CD14-positive monocyte (primary cell): ENCODE measurements at regions not wholly inside any gene's neighbourhood (a gene's known extent, or its start where the extent isn't known, plus 50 kb on each side); places are given as distances from the start of the nearest gene placed in this dataset.

Experiments used
- DNase-seq, 3 donors: peaks; one replicate each; pipeline ENCODE4 v3.0.0-alpha.2; 2011 to 2022
- H2AFZ ChIP-seq: 2 replicates; pipeline ENCODE4 v1.6.0; 2012; ENCODE audit warnings: mild to moderate bottlenecking, low read depth, low read length, inconsistent platforms; ENCODE audit not compliant: insufficient read depth, poor library complexity, severe bottlenecking
- H3K27ac ChIP-seq, 2 donors: 1 replicate in 1 of 2; 2 replicates in 1 of 2; pipeline ENCODE4 v1.5.1; 2012 to 2013; ENCODE audit warnings: low read length in 2 of 2, control low read depth in 1 of 2, inconsistent platforms in 1 of 2, low read depth in 1 of 2, mild to moderate bottlenecking in 1 of 2
- H3K27me3 ChIP-seq, 2 donors: one replicate each; pipeline versions ENCODE4 v1.6.0 to v1.6.1; 2011 to 2013; ENCODE audit warnings: low read length in 2 of 2; ENCODE audit not compliant: control insufficient read depth in 2 of 2, insufficient read depth in 2 of 2
- H3K36me3 ChIP-seq, 2 donors: replicated peaks in 1 of 2; 1 replicate in 1 of 2; 2 replicates in 1 of 2; pipeline versions ENCODE4 v1.5.1 to v1.6.1; 2012 to 2013; ENCODE audit warnings: low read length in 2 of 2, control low read depth in 1 of 2, inconsistent platforms in 1 of 2, mild to moderate bottlenecking in 1 of 2; ENCODE audit not compliant: insufficient read depth in 2 of 2, control insufficient read depth in 1 of 2
- H3K4me1 ChIP-seq, 2 donors: 1 replicate in 1 of 2; 2 replicates in 1 of 2; pipeline versions ENCODE4 v1.5.1 to v1.6.1; 2012 to 2013; ENCODE audit warnings: low read length in 2 of 2, control low read depth in 1 of 2, inconsistent platforms in 1 of 2, mild to moderate bottlenecking in 1 of 2, moderate library complexity in 1 of 2; ENCODE audit not compliant: insufficient read depth in 2 of 2, control insufficient read depth in 1 of 2
- H3K4me2 ChIP-seq: replicated peaks from 2 replicates; pipeline ENCODE3; 2012; ENCODE audit warnings: low read length, moderate library complexity, mild to moderate bottlenecking; ENCODE audit not compliant: poor library complexity, severe bottlenecking; ENCODE audit errors: extremely low read depth
- H3K4me3 ChIP-seq, 3 experiments: fragments of 200-600 bp in 1 of 3; sonication (generic) in 1 of 3; replicated peaks in 1 of 3; 1 replicate in 2 of 3; 2 replicates in 1 of 3; pipeline ENCODE4 v1.5.1; 2011 to 2013; ENCODE audit warnings: low read length in 3 of 3, mild to moderate bottlenecking in 3 of 3, control low read depth in 2 of 3, low read depth in 2 of 3, inconsistent platforms in 1 of 3, moderate library complexity in 1 of 3
- H3K79me2 ChIP-seq: 2 replicates; pipeline ENCODE4 v1.6.0; 2012; ENCODE audit warnings: mild to moderate bottlenecking, control low read depth, inconsistent platforms, low read length, moderate library complexity; ENCODE audit not compliant: insufficient read depth
- H3K9ac ChIP-seq: 2 replicates; pipeline ENCODE4 v1.6.0; 2017; ENCODE audit warnings: low read length, mild to moderate bottlenecking; ENCODE audit not compliant: insufficient read depth, poor library complexity, severe bottlenecking
- H3K9me3 ChIP-seq, 2 donors: replicated peaks in 1 of 2; 1 replicate in 1 of 2; 2 replicates in 1 of 2; pipeline versions ENCODE4 v1.5.1 to v1.6.1; 2012 to 2013; ENCODE audit warnings: low read length in 2 of 2, control low read depth in 1 of 2; ENCODE audit not compliant: control insufficient read depth in 1 of 2, insufficient read depth in 1 of 2
- H4K20me1 ChIP-seq: 2 replicates; pipeline ENCODE4 v1.6.0; 2012; ENCODE audit warnings: mild to moderate bottlenecking, low read length, control low read depth, moderate library complexity; ENCODE audit not compliant: insufficient read depth
- H3K27ac Mint-ChIP-seq, 7 donors: one replicate each; pipeline ENCODE4 v1.8.0; 2020; ENCODE audit warnings: mild to moderate bottlenecking in 7 of 7, mixed read lengths in 7 of 7, moderate library complexity in 6 of 7, inconsistent platforms in 2 of 7
- H3K27me3 Mint-ChIP-seq, 3 donors: one replicate each; pipeline ENCODE4 v1.8.0; 2021 to 2022; ENCODE audit warnings: low read depth in 3 of 3, mild to moderate bottlenecking in 3 of 3, mixed read lengths in 3 of 3, moderate library complexity in 3 of 3, inconsistent platforms in 1 of 3
- H3K36me3 Mint-ChIP-seq, 2 donors: one replicate each; pipeline ENCODE4 v1.8.0; 2020; ENCODE audit warnings: mixed read lengths in 2 of 2, inconsistent platforms in 1 of 2, mild to moderate bottlenecking in 1 of 2
- H3K4me1 Mint-ChIP-seq: one replicate; pipeline ENCODE4 v1.8.0; 2020; ENCODE audit warnings: mild to moderate bottlenecking, mixed read lengths
- H3K4me3 Mint-ChIP-seq, 2 donors: one replicate each; pipeline ENCODE4 v1.8.0; 2020; ENCODE audit warnings: mild to moderate bottlenecking in 2 of 2, mixed read lengths in 2 of 2, moderate library complexity in 1 of 2
- H3K9me3 Mint-ChIP-seq, 7 donors: one replicate each; pipeline ENCODE4 v1.8.0; 2020 to 2022; ENCODE audit warnings: mixed read lengths in 7 of 7, mild to moderate bottlenecking in 6 of 7, moderate library complexity in 6 of 7, inconsistent platforms in 2 of 7
- intact Hi-C, 2 donors: fragments of 100-400 bp; cut with micrococcal nuclease; formaldehyde crosslinking; loops; one replicate each; pipeline versions ENCODE4 v1.15.0 to v1.15.1; 2023
- TF ChIP-seq, protein P1 (sequence below): fragments of 200-600 bp; IDR thresholded peaks from one replicate; pipeline ENCODE4 v1.8.0; 2022; ENCODE audit warnings: antibody characterized with exemption, mild to moderate bottlenecking

DNA sequence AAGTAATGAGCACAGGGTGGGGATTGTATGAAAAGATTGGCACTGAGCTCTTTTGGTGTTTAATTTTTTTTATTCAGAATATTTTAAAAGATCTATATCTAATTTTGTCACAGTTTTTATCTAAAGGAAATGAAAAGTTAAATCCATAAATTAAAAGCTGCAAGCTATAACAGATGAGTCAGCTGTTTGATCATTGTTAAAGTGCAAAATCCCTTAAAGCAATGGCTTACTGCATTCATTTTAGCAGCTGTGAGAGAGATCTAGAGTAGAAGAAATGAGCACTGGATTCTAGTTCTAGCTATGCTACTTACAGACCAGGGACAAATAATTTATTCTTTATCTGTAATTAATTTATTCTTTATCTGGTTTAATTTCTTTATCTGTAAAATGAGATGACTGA, 245.9 kb downstream of the CD109 start:
- no peak overlapping the region for H3K27ac ChIP-seq
- Mint-ChIP-seq H3K9me3 (peaks cover 0 to 5% (median 2%) of the 10 kb centered on the region in 7 donors), H3K27me3 (no peaks in the 10 kb centered on the region), H3K27ac (no peak overlapping the region), H3K4me3 (no peak overlapping the region), H3K4me1 (no peaks in the 10 kb centered on the region), H3K36me3 (no peaks in the 10 kb centered on the region)
- H4K20me1 ChIP-seq, result no peaks in the 10 kb centered on the region
- no peak overlapping the region for H3K4me3 ChIP-seq
- H3K27me3 ChIP-seq, result no peaks in the 10 kb centered on the region
- H3K79me2 ChIP-seq, result no peaks in the 10 kb centered on the region
- no peak overlapping the region for H3K4me2 ChIP-seq
- peaks cover 3% of the 10 kb centered on the region in 2 donors for H3K9me3 ChIP-seq
- no peaks in the 10 kb centered on the region for H3K36me3 ChIP-seq
- TF ChIP-seq, protein P1, sequence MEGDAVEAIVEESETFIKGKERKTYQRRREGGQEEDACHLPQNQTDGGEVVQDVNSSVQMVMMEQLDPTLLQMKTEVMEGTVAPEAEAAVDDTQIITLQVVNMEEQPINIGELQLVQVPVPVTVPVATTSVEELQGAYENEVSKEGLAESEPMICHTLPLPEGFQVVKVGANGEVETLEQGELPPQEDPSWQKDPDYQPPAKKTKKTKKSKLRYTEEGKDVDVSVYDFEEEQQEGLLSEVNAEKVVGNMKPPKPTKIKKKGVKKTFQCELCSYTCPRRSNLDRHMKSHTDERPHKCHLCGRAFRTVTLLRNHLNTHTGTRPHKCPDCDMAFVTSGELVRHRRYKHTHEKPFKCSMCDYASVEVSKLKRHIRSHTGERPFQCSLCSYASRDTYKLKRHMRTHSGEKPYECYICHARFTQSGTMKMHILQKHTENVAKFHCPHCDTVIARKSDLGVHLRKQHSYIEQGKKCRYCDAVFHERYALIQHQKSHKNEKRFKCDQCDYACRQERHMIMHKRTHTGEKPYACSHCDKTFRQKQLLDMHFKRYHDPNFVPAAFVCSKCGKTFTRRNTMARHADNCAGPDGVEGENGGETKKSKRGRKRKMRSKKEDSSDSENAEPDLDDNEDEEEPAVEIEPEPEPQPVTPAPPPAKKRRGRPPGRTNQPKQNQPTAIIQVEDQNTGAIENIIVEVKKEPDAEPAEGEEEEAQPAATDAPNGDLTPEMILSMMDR, result no peak
- H2AFZ ChIP-seq, result no peak overlapping the region
- H3K4me1 ChIP-seq, result no peaks in the 10 kb centered on the region
- DNase-seq, result no peak
- H3K9ac ChIP-seq, result no peak overlapping the region
- intact Hi-C loops, result no loop called here

DNA sequence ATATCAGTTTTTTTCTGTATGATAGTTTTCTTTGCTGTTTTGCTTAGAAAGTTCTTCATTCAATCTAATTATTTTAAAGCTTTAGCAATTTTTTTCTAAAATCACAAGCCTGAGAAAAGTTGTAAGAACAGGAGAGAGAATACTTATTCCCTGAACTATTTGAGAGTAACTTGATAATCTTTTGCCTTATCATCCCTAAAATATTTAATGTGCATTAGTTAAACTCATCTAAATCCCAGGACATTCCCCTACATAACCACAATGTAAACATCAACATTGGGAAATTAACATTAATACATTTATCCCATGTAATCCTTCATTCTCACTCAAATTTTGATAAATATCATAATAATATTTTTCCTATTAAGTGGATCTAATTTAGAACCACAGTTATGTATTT, 241.8 kb downstream of the CD109 start:
- Histone ChIP-seq H3K4me1 (no peaks in the 10 kb centered on the region), H3K36me3 (no peaks in the 10 kb centered on the region), H3K27me3 (no peaks in the 10 kb centered on the region), H3K9ac (no peak overlapping the region), H3K4me2 (no peak overlapping the region), H3K4me3 (no peak overlapping the region), H3K79me2 (no peaks in the 10 kb centered on the region), H2AFZ (no peak overlapping the region), H3K27ac (no peak overlapping the region), H3K9me3 (peaks cover 3% of the 10 kb centered on the region in 2 donors), H4K20me1 (no peaks in the 10 kb centered on the region)
- no peak for DNase-seq
- Mint-ChIP-seq H3K36me3 (no peaks in the 10 kb centered on the region), H3K4me1 (no peaks in the 10 kb centered on the region), H3K9me3 (peaks cover 0 to 9% (median 2%) of the 10 kb centered on the region in 7 donors), H3K4me3 (no peak overlapping the region), H3K27ac (no peak overlapping the region), H3K27me3 (peaks cover 0 to 1% (median 0%) of the 10 kb centered on the region in 3 donors)
- TF ChIP-seq, protein P1, result no peak
- intact Hi-C loops, result no loop called here
